IPS DF 4.7 (cell line): ENCODE measurements at regions not wholly inside any gene's neighbourhood (a gene's known extent, or its start where the extent isn't known, plus 50 kb on each side); places are given as distances from the start of the nearest gene placed in this dataset.

ENCODE experiments used
- DNase-seq: peaks from one replicate; pipeline ENCODE4 v3.0.0-alpha.2; 2013; ENCODE audit warnings: low spot score; ENCODE audit errors: extremely low read depth

DNA sequence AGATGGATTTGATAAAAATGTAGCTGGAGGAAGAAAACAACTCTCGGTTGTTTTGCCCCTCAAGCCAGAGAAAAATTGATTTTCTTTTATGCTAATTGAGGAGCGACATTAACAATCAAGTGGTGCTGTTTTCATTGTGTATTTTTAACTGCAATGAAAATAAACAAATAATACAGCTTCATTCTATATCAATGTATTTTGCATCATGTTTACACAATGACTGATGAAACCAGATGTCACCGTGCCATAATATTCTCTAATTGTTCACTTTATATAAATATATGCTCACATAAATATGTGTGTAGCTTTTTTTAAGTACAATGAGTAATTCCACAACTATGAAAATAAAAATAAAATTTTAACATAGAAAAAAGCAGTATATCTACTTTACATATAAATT is 139.0 kb upstream of the PRDM9 start:
- no peak for DNase-seq

- DNase-seq, result no peak
Measured at GRCh38 chr5:23367874-23368273, 139.5 kb upstream of the PRDM9 start.

- no peak for DNase-seq
Measured at GRCh38 chr5:23353286-23353685, 154.1 kb upstream of the PRDM9 start.

DNA sequence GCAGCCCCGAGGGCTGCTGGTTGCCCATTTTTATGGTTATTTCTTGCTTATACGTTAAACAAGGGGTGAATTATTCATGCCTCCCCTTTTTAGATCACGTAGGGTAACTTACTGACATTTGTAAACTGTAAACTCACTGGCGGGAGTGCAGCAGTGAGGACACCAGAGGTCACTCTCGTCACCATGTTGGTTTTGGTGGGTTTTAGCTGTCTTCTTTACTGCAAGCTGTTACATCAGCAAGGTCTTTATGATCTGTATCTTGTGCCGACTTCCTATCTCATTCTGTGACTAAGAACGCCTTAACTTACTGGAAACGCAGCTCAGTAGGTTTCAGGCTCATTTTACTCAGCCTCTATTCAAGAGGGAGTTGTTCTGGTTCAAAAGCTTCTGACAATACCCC is 155.0 kb upstream of the PRDM9 start:
- peak; percentile 53 for DNase-seq

DNA sequence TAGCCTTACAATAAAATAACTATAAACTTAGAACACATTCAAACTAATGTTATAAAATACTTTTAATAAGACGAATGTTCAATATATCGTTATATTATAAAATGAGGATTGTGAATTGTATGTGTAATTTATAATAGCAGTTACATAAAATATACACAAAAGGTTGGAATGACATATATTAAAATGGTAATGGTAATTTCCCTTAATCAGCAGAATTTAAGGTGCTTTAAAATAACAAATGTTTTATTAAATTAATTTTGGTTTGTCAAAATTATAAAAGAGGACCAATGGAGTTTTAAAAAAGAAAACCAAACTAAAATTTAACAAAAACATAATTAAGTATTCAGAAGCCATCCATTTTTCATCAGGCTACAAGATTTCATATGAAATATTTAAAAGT is 164.3 kb upstream of the PRDM9 start:
- no peak for DNase-seq

DNA sequence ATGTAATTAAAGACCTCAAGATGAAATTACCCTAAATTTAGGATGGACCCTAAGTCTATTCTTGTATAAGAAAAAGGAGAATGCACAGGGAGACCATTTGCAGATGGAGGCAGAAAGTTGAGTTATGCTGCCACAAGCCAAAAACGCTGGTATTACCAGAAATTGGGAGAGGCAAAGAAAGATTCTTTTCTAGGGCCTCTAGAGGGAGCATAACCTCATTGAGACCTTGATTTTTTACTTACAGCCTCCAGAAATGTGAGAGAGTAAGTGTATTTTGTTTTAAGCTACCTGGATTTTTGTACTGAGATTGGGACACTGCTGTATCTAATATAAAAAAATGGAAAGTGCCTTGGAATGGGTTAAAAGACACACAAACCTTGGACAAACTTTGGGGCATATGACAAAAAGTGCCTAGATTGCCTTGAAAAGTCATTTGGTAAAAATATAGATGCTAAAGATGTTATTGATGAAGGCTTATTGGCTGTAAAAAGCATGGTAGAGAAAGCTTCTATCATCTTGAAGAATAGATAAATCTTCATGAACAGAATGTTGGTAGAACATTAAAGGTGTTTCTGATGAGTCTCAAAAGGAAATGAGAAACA is 174.7 kb upstream of the PRDM9 start:
- no peak for DNase-seq

DNA sequence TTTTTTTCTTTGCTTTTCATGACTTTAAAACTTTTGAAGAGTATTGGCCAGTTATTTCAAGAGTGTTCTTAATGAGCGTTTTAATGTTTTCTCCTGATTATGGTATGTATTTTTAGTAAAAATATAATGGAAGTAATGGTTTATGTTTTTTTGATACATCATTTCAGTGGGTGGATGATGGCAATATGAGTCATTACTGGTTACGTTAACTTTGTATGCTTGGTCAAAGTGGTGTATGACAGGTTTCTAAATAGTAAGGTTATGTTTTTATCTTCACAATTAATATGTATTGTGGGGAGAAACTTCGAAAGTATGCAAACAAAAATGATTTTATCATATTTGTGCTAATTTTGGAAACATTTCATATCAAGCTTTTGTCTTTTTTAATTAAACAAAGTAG is 176.7 kb upstream of the PRDM9 start:
- DNase-seq, result no peak

DNA sequence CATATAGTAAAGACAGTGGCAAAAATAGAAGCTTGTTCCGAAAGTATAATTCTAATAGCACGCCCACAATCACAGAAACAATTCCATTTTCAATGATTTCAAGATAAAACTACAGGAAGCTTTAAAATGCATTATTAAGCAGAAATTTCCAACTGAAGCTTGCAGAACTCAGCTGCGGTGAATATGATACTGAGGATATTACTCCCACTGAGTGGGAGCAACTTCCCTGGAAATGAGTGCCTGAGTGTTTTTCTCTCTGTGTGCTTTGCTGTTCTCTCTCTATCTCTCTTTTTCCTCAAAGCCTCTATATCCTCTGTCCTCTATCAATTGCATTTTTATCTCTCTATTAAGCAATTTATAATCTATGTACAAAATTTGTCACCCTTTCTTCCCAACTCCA is 187.5 kb upstream of the PRDM9 start:
- DNase-seq, result no peak

DNA sequence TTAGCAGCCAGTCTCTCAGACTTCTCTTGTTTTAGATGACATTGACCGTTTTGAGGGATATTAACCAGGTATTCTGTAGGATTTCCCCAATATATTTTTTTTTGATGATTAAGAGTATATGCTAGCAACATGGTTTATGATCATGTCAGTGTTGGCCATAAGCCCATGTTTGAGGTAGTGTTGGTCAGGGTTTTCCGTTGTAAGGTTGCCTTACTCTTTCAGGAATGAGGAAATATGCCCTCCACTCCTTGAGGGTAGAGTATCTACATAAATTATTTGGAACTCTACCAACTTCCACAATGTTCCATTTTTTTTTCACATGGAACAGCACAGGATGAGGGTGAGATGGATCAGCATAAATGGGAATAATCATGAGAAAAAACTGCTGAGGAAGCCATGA is 188.4 kb upstream of the PRDM9 start:
- no peak for DNase-seq

GRCh38 chr5:23318166-23318565 is 189.2 kb upstream of the PRDM9 start:
- DNase-seq, result no peak

GRCh38 chr5:23316060-23316591 is 191.3 kb upstream of the PRDM9 start:
- DNase-seq, result no peak

DNA sequence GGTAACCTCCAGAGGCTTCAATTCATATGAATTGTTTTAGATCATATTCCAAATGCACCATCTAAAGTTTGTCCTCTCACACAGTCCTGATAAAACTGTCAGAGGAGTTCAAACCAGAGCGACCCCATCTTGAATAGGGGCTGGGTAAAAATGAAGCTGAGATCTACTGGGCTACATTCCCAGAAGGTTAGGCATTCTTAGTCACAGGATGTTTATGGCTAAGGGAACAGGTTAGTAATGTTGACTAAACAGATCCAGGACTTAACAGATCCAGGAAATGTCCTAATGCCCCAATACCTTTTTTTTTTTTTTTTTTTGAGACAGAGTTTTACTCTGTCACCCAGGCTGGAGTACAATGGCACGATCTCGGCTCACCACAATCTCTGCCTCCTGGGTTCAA is 192.6 kb upstream of the PRDM9 start:
- DNase-seq, result no peak

GRCh38 chr5:23305055-23305454 is 202.4 kb upstream of the PRDM9 start:
- DNase-seq, result no peak

DNA sequence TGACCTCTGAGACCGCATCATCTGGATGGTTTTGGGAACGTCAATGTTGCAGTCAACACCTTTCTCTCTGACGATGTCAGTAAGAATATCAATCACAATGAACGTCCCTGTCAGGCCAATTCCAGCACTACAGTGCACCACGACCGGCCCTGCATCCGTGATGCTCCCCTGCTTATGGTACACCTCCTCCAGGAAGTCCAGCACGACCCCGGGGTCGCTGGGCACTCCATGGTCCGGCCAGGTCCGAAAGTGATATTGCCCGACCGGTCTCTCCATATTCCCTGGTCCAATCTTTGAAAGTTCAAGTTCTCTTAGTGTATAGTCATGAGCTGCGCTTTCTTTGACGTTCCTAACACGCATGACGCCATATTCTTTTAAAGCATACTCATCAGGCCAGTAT is 203.6 kb upstream of the PRDM9 start:
- no peak for DNase-seq

GRCh38 chr5:23303435-23303834 is 204.0 kb upstream of the PRDM9 start:
- no peak for DNase-seq

- no peak for DNase-seq
Measured at GRCh38 chr5:23302438-23302837, 205.0 kb upstream of the PRDM9 start.

GRCh38 chr5:23289162-23289561 is 218.2 kb upstream of the PRDM9 start:
- DNase-seq, result no peak

DNA sequence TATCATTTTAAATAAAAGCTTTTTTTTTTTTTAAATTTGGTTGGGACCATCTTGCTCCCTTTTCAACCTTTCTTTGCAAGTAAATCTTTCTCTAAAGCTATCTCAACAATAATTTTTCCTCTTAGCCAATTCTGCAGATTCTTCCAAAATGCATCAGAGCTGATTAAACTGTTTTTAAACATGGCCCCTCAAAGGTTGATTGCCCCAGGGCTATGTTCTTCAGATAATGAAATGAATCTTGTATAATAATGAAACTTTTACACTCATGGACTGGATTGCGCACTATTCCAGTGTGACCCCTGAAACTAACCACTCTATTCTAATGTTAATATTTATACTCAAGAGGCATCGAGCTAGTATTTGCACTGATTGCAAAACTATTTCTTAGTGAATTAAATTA is 222.8 kb upstream of the PRDM9 start:
- no peak for DNase-seq

GRCh38 chr5:23274171-23274570 is 233.2 kb upstream of the PRDM9 start:
- DNase-seq, result no peak

GRCh38 chr5:23269981-23270380 is 237.4 kb upstream of the PRDM9 start:
- no peak for DNase-seq

- DNase-seq, result no peak
Measured at GRCh38 chr5:23268136-23268535, 239.3 kb upstream of the PRDM9 start.

DNA sequence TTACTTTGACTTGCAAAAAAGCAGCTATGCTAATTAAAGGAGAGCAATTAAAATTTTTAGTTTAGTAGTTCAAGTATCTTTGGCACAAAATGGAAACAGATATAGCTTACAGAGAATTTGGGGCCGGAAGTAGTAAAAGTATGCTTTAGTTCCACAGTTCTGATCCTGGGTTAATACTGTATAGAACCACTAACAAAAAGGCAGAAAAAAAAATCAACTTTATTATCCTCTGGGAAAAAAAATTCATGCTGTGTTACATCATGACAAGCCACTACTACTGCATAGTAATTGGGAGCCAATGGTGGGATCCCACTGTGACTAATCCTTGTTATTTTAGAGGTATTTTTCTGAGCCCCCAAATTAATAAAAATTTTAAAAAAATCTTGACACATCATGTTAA is 246.8 kb upstream of the PRDM9 start:
- no peak for DNase-seq

- DNase-seq, result no peak
Measured at GRCh38 chr5:23257656-23258055, 249.8 kb upstream of the PRDM9 start.
